LNCAP (cell line): ENCODE measurements at regions not wholly inside any gene's neighbourhood (a gene's known extent, or its start where the extent isn't known, plus 50 kb on each side); places are given as distances from the start of the nearest gene placed in this dataset.

ENCODE experiments used
- CTCF ChIP-seq: fragments of 450-650 bp; IDR thresholded peaks from 2 replicates; pipeline ENCODE4 v1.5.1; 2017; ENCODE audit warnings: mild to moderate bottlenecking

GRCh38 chr2:164145093-164145987 is 409.5 kb upstream of the FIGN start:
- TF ChIP-seq CTCF, result no peak

- TF ChIP-seq CTCF, result no peak
These were observed 407.5 kb upstream of the FIGN start for GRCh38 chr2:164143183-164143930.

- TF ChIP-seq CTCF, result no peak
These were observed 406.9 kb upstream of the FIGN start for GRCh38 chr2:164142755-164143154.

- no peak for TF ChIP-seq CTCF
These were observed 405.5 kb upstream of the FIGN start for GRCh38 chr2:164141271-164141670.

DNA sequence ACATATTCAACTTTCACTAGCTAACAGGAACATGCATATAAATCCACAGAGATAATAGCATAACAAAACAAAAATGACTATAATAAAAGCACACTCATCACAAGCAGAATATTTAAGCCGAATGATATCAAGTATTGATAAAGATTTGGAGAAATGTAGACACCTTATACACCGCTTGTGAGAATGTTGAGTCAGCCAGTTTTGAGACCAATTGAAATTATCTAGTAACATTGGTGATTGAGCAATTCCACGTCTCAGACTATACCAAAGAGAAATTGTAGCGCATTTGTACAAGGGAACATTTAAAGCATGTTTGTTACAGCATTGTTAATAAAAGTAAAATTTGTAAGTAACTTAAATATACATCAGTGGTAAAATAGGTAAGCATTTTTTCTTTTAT is 402.9 kb upstream of the FIGN start:
- TF ChIP-seq CTCF, result no peak

- no peak for TF ChIP-seq CTCF
These were observed 398.5 kb upstream of the FIGN start for GRCh38 chr2:164134336-164134735.

GRCh38 chr2:164127971-164128527 is 392.2 kb upstream of the FIGN start:
- TF ChIP-seq CTCF, result no peak
